Heart right ventricle (tissue), 16 donors: ENCODE measurements at regions not wholly inside any gene's neighbourhood (a gene's known extent, or its start where the extent isn't known, plus 50 kb on each side); places are given as distances from the start of the nearest gene placed in this dataset.
A peak's percentile ranks its signal among the peaks of the same experiment; 100 is the strongest.

Source experiments
- ATAC-seq, 8 donors: fragments of 200-7000 bp; cut with Tn5 transposase; one replicate each; pipeline ENCODE4 v1.9.1; 2020; ENCODE audit warnings: mild to moderate bottlenecking in 8 of 8, moderate library complexity in 8 of 8, moderate number of reproducible peaks in 1 of 8
- DNase-seq, 2 donors: peaks; one replicate each; pipeline ENCODE4 v3.0.0-alpha.2; 2020
- H3K27ac ChIP-seq, 10 donors: fragments of 200-600 bp; sonication (generic) in 2 of 10; one replicate each; pipeline versions ENCODE4 v1.5.0 to v1.8.0; 2020 to 2022; ENCODE audit warnings: mild to moderate bottlenecking in 3 of 10
- H3K27me3 ChIP-seq, 7 donors: fragments of 200-600 bp; one replicate each; pipeline ENCODE4 v1.8.0; 2021 to 2022; ENCODE audit warnings: mild to moderate bottlenecking in 2 of 7
- H3K36me3 ChIP-seq, 9 donors: fragments of 200-600 bp; sonication (generic) in 1 of 9; one replicate each; pipeline versions ENCODE4 v1.5.0 to v1.8.0; 2020 to 2022; ENCODE audit warnings: mild to moderate bottlenecking in 2 of 9
- H3K4me1 ChIP-seq, 9 donors: fragments of 200-600 bp; sonication (generic) in 1 of 9; one replicate each; pipeline versions ENCODE4 v1.5.0 to v1.8.0; 2020 to 2022; ENCODE audit warnings: mild to moderate bottlenecking in 4 of 9
- H3K4me3 ChIP-seq, 10 donors: fragments of 200-600 bp; sonication (generic) in 2 of 10; one replicate each; pipeline versions ENCODE4 v1.5.0 to v1.8.0; 2020 to 2022; ENCODE audit warnings: mild to moderate bottlenecking in 7 of 10, moderate library complexity in 2 of 10
- H3K9me3 ChIP-seq, 11 donors: fragments of 200-600 bp in 10 of 11; sonication (generic) in 2 of 11; one replicate each; pipeline versions ENCODE4 v1.5.0 to v1.8.0; 2013 to 2022; ENCODE audit warnings: mild to moderate bottlenecking in 2 of 11, control low read depth in 1 of 11, moderate library complexity in 1 of 11
- CTCF ChIP-seq, 9 donors: fragments of 200-600 bp; sonication (generic) in 2 of 9; IDR thresholded peaks; one replicate each; pipeline versions ENCODE4 v1.5.0 to v1.8.0; 2021 to 2022; ENCODE audit warnings: antibody characterized with exemption in 9 of 9, mild to moderate bottlenecking in 5 of 9, moderate library complexity in 1 of 9
- WGBS, 2 donors: extraction: QIAGEN DNeasy Blood & Tissue Kit; methylation state at CpG; one replicate each; pipeline ENCODE4 v1.1.7; 2013; ENCODE audit warnings: inconsistent platforms in 1 of 2; 5-methylcytosine and 5-hydroxymethylcytosine counted together
- intact Hi-C, 10 donors: fragments of 100-400 bp; cut with DNase I; formaldehyde crosslinking; loops; one replicate each; pipeline versions ENCODE4 v1.11.1 to v1.14.2; 2022
- donor health status: Arrhythmogenic right ventricular cardiomyopathy.
- donor health status: ischemic (EF 13 %, LVEDD 7.1; RV severe dilation, severe dysfunction).
- donor health status: healthy with polysubstance abuse.
- donor health status: DM: no; HTN: yes; CAD: no.
- donor health status: DM: no; HTN: no; CAD: no.
- donor health status: ischemic (EF 25% LVEDD 6.9; RV normal size, moderate dysfunction).
- donor health status: ischemic (EF 25% LVEDD 5.7; RV mildly dilated, moderate dysfunction).
- donor health status: healthy.
- donor health status: DM: yes; HTN: yes; CAD: no.
- donor health status: Ischemic cardiomyopathy.
- donor health status: ischemic (EF 35%, LVEDD 5.7; RV mildly dilated, moderate dysfunction).
- donor health status: nonischemic (EF 11% LVEDD 7.7; RV severe dilation, severe dysfunction).
- donor health status: DM: yes; HTN: yes; CAD: no.
- donor health status: PGD.
- donor health status: ischemic (EF 29% LVEDD 5.4; RV normal size, mild dysfunction).
- donor health status: nonischemic (EF 23%, LVEDD 6.1; RV moderate dilation, normal function).

GRCh38 chr9:109861499-109861898 lies 81.5 kb downstream of the PALM2AKAP2 start:
- Histone ChIP-seq H3K4me3 (no peak overlapping the region), H3K4me1 (peaks cover 7 to 71% (median 54%) of the 10 kb centered on the region in 9 donors), H3K9me3 (no peaks in the 10 kb centered on the region), H3K36me3 (no peaks in the 10 kb centered on the region), H3K27me3 (no peaks in the 10 kb centered on the region), H3K27ac (peak overlapping the region in 7 of 10 donors; percentile 21 to 92 (median 69))
- intact Hi-C loops = no loop called here
- DNase-seq = peak in 1 of 2 donors; percentile 64
- TF ChIP-seq CTCF (IDR thresholded peaks at IDR 0.05) = no peak
- 36 to 43% methylated on average over 4 of the region's 4 CpGs for WGBS, 2 donors
- peak in 6 of 8 donors; percentile 25 to 62 (median 51) for ATAC-seq

GRCh38 chr9:109861918-109862317 lies 81.9 kb downstream of the PALM2AKAP2 start:
- no peak for TF ChIP-seq CTCF (IDR thresholded peaks at IDR 0.05)
- Histone ChIP-seq H3K4me1 (peaks cover 7 to 70% (median 53%) of the 10 kb centered on the region in 9 donors), H3K4me3 (no peak overlapping the region), H3K9me3 (no peaks in the 10 kb centered on the region), H3K27ac (peak overlapping the region in 7 of 10 donors; percentile 10 to 92 (median 69)), H3K27me3 (no peaks in the 10 kb centered on the region), H3K36me3 (no peaks in the 10 kb centered on the region)
- intact Hi-C loops = no loop called here
- DNase-seq (no peak), ATAC-seq (peak in 1 of 8 donors; percentile 16)

DNA sequence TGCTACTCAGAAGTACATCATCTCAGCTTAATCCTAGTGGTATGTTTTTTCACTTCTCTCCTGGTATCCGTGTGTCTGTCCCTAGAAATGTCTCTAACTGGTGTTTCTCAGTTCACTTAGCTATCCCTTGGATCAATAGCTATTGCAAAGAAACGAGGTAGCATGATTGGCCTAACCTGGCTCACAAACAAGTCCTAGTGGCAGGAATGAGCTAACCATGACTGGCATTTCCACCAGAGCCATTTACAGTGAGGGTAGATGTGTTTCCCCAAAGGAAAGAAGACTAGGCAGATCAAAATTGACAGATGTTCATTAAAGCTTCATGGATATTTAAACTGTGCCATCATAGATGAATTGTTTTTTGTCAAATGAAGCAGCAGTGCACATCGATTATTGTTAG lies 82.5 kb downstream of the PALM2AKAP2 start:
- intact Hi-C loops = no loop called here
- H3K4me1 ChIP-seq = peaks cover 4 to 69% (median 48%) of the 10 kb centered on the region in 9 donors

GRCh38 chr9:109863961-109864360 lies 84.0 kb downstream of the PALM2AKAP2 start:
- Histone ChIP-seq H3K4me3 (no peak overlapping the region), H3K4me1 (peaks cover 3 to 78% (median 52%) of the 10 kb centered on the region in 9 donors), H3K27ac (peak overlapping the region in 5 of 10 donors; percentile 4 to 92 (median 88)), H3K9me3 (no peaks in the 10 kb centered on the region), H3K27me3 (no peaks in the 10 kb centered on the region), H3K36me3 (no peaks in the 10 kb centered on the region)
- intact Hi-C loops = no loop called here
- no peak for TF ChIP-seq CTCF (IDR thresholded peaks at IDR 0.05)
- DNase-seq (peak; percentile 29 to 32), ATAC-seq (peak in 3 of 8 donors; percentile 6 to 29 (median 6))
- WGBS, 2 donors = 81 to 85% methylated on average over 3 of the region's 3 CpGs

More for the DNA sequence above, 82.5 kb downstream of the PALM2AKAP2 start:
- Histone ChIP-seq H3K27me3 (no peaks in the 10 kb centered on the region), H3K36me3 (no peaks in the 10 kb centered on the region), H3K4me3 (no peak overlapping the region), H3K27ac (peak overlapping the region in 6 of 10 donors; percentile 28 to 92 (median 78)), H3K9me3 (no peaks in the 10 kb centered on the region)
- DNase-seq = no peak
- ATAC-seq = no peak
- TF ChIP-seq CTCF (IDR thresholded peaks at IDR 0.05) = peak in 4 of 9 donors; percentile 11 to 32 (median 20)
- WGBS, 2 donors = 69 to 71% methylated on average over 3 of the region's 3 CpGs
